ENCODE measurements at regions not wholly inside any gene's neighbourhood (a gene's known extent, or its start where the extent isn't known, plus 50 kb on each side); places are given as distances from the start of the nearest gene placed in this dataset.
"Not testable (repeated sequence)": the region's sequence is repeated elsewhere in the genome, so short reads cannot be mapped to it uniquely, and the experiment has no call there.

GRCh38 chr15:96150254-96150653 lies 180.2 kb upstream of the NR2F2 start:
- DNase-seq (ENCODE audit: insufficient read length, low spot score) (no peak), FAIRE-seq (no peak)
- TF ChIP-seq POLR2A (IDR thresholded peaks at IDR 0.05; ENCODE audit: low read depth, low read length), result no peak

GRCh38 chr15:96151749-96152148 lies 178.8 kb upstream of the NR2F2 start:
- peak; percentile 4 for DNase-seq (ENCODE audit: insufficient read length, low spot score)
- FAIRE-seq, result not testable (repeated sequence)

GRCh38 chr15:96153929-96154328 lies 176.6 kb upstream of the NR2F2 start:
- DNase-seq (ENCODE audit: insufficient read length, low spot score) (no peak), FAIRE-seq (no peak)
- TF ChIP-seq POLR2A (IDR thresholded peaks at IDR 0.05; ENCODE audit: low read depth, low read length), result no peak

GRCh38 chr15:96158938-96159337 lies 171.6 kb upstream of the NR2F2 start:
- TF ChIP-seq POLR2A (IDR thresholded peaks at IDR 0.05; ENCODE audit: low read depth, low read length), result no peak
- no peak for FAIRE-seq
- no peak for DNase-seq (ENCODE audit: insufficient read length, low spot score)

- DNase-seq (ENCODE audit: insufficient read length, low spot score), result no peak
- no peak for FAIRE-seq
- TF ChIP-seq POLR2A (IDR thresholded peaks at IDR 0.05; ENCODE audit: low read depth, low read length), result no peak
These were observed 170.2 kb upstream of the NR2F2 start for GRCh38 chr15:96160269-96160668.

GRCh38 chr15:96160800-96161199 lies 169.7 kb upstream of the NR2F2 start:
- DNase-seq (ENCODE audit: insufficient read length, low spot score), result no peak

GRCh38 chr15:96162322-96162721 lies 168.2 kb upstream of the NR2F2 start:
- no peak for FAIRE-seq
- no peak for DNase-seq (ENCODE audit: insufficient read length, low spot score)
- no peak for TF ChIP-seq POLR2A (IDR thresholded peaks at IDR 0.05; ENCODE audit: low read depth, low read length)

More at GRCh38 chr15:96160800-96161199, 169.7 kb upstream of the NR2F2 start:
- TF ChIP-seq POLR2A (IDR thresholded peaks at IDR 0.05; ENCODE audit: low read depth, low read length), result no peak
- FAIRE-seq, result no peak

GRCh38 chr15:96165081-96165480 lies 165.4 kb upstream of the NR2F2 start:
- no peak for TF ChIP-seq POLR2A (IDR thresholded peaks at IDR 0.05; ENCODE audit: low read depth, low read length)
- no peak for DNase-seq (ENCODE audit: insufficient read length, low spot score)
- FAIRE-seq, result no peak

- no peak for FAIRE-seq
- no peak for DNase-seq (ENCODE audit: insufficient read length, low spot score)
- no peak for TF ChIP-seq POLR2A (IDR thresholded peaks at IDR 0.05; ENCODE audit: low read depth, low read length)
These were observed 164.7 kb upstream of the NR2F2 start for GRCh38 chr15:96165775-96166174.

GRCh38 chr15:96166223-96167200 lies 164.0 kb upstream of the NR2F2 start:
- no peak for TF ChIP-seq POLR2A (IDR thresholded peaks at IDR 0.05; ENCODE audit: low read depth, low read length)
- DNase-seq (ENCODE audit: insufficient read length, low spot score) (no peak), FAIRE-seq (no peak)

GRCh38 chr15:96170616-96170978 lies 159.9 kb upstream of the NR2F2 start:
- not testable (repeated sequence) for DNase-seq (ENCODE audit: insufficient read length, low spot score); FAIRE-seq

GRCh38 chr15:96170979-96171739 lies 159.3 kb upstream of the NR2F2 start:
- DNase-seq (ENCODE audit: insufficient read length, low spot score), result no peak
- no peak for TF ChIP-seq POLR2A (IDR thresholded peaks at IDR 0.05; ENCODE audit: low read depth, low read length)
- no peak for FAIRE-seq

GRCh38 chr15:96171853-96172296 lies 158.6 kb upstream of the NR2F2 start:
- DNase-seq (ENCODE audit: insufficient read length, low spot score) (no peak), FAIRE-seq (no peak)
- TF ChIP-seq POLR2A (IDR thresholded peaks at IDR 0.05; ENCODE audit: low read depth, low read length), result no peak

- FAIRE-seq (no peak), DNase-seq (ENCODE audit: insufficient read length, low spot score) (no peak)
- TF ChIP-seq POLR2A (IDR thresholded peaks at IDR 0.05; ENCODE audit: low read depth, low read length), result no peak
These were observed 158.1 kb upstream of the NR2F2 start for GRCh38 chr15:96172417-96172816.
